HFFc6 (cell line): ENCODE measurements at regions not wholly inside any gene's neighbourhood (a gene's known extent, or its start where the extent isn't known, plus 50 kb on each side); places are given as distances from the start of the nearest gene placed in this dataset.

Experiments
- DNase-seq: peaks from one replicate; pipeline ENCODE4 v3.0.0-alpha.2; 2018
- H3K27ac Mint-ChIP-seq: 2 replicates; pipeline ENCODE4 v1.8.0; 2020; ENCODE audit warnings: mild to moderate bottlenecking, mixed read lengths
- H3K27me3 Mint-ChIP-seq: 2 replicates; pipeline ENCODE4 v1.8.0; 2021; ENCODE audit warnings: mild to moderate bottlenecking, moderate library complexity, mixed read lengths; ENCODE audit not compliant: insufficient read depth
- H3K36me3 Mint-ChIP-seq: 2 replicates; pipeline ENCODE4 v1.8.0; 2021; ENCODE audit warnings: low read depth, mixed read lengths
- H3K4me1 Mint-ChIP-seq: 2 replicates; pipeline ENCODE4 v1.8.0; 2020; ENCODE audit warnings: low read depth, mixed read lengths
- H3K4me3 Mint-ChIP-seq: 2 replicates; pipeline ENCODE4 v1.8.0; 2020; ENCODE audit warnings: mild to moderate bottlenecking, moderate library complexity, mixed read lengths
- H3K9me3 Mint-ChIP-seq: 2 replicates; pipeline ENCODE4 v1.8.0; 2020; ENCODE audit warnings: mild to moderate bottlenecking, mixed read lengths
- TF ChIP-seq, protein P1 (sequence below): fragments of 200-600 bp; sonication (generic); IDR thresholded peaks from 2 replicates; pipeline ENCODE4 v1.5.0; 2021; ENCODE audit warnings: antibody characterized with exemption, mild to moderate bottlenecking

DNA sequence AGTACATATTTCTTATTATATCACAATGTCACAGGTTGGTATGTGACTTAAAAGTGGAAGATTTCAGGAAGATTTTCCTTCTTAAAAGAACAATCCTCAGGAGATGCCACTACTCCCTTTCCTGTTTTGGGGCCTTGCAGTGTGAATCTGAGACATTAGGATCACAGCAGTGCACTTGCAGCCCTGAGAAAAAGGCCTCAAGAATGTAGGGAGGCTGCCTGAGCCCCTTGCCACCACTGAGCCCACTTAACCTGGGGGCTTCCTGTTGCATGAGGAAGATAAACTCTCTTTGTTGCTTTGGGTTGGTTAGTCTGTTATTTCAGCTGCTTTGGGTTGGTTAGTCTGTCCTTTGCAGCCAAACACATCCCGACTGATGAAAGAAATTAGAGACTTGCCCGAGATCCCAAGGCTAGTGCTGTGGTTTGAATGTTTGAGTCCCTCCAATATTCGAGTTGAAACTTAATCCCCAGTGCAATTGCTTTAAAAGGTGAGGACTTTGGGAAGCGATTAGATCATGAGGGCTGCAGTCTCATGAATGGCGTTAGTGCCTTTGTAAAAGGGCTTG lies 151.3 kb upstream of the SP4 start:
- Mint-ChIP-seq H3K27ac (no peak overlapping the region), H3K4me3 (no peak overlapping the region), H3K27me3 (no peaks in the 10 kb centered on the region), H3K9me3 (peaks cover 8% of the 10 kb centered on the region), H3K4me1 (no peaks in the 10 kb centered on the region), H3K36me3 (no peaks in the 10 kb centered on the region)
- DNase-seq = no peak
- TF ChIP-seq, protein P1, sequence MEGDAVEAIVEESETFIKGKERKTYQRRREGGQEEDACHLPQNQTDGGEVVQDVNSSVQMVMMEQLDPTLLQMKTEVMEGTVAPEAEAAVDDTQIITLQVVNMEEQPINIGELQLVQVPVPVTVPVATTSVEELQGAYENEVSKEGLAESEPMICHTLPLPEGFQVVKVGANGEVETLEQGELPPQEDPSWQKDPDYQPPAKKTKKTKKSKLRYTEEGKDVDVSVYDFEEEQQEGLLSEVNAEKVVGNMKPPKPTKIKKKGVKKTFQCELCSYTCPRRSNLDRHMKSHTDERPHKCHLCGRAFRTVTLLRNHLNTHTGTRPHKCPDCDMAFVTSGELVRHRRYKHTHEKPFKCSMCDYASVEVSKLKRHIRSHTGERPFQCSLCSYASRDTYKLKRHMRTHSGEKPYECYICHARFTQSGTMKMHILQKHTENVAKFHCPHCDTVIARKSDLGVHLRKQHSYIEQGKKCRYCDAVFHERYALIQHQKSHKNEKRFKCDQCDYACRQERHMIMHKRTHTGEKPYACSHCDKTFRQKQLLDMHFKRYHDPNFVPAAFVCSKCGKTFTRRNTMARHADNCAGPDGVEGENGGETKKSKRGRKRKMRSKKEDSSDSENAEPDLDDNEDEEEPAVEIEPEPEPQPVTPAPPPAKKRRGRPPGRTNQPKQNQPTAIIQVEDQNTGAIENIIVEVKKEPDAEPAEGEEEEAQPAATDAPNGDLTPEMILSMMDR = no peak

DNA sequence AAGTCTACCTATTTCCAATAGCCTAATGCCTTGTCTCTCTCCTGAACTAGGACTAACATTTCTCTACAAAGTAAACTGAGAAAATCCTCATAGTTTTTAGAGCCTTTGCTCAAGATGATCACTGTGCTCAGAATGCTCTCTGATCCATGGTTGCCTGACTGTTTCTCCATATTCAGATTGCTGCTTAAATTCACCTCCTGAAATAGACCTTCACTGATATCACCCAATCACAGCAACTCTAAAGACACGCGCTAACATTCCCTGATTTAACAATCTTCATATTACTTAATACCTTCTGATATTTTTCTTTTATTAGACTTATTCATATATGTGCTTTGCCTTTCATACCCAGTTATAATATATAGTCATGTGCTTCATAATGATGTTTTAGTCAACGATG lies 148.9 kb upstream of the SP4 start:
- H3K36me3 Mint-ChIP-seq = no peaks in the 10 kb centered on the region
- H3K4me1 Mint-ChIP-seq = no peaks in the 10 kb centered on the region
- no peak for DNase-seq
- peaks cover 12% of the 10 kb centered on the region for H3K9me3 Mint-ChIP-seq
- H3K4me3 Mint-ChIP-seq = no peak overlapping the region
- no peaks in the 10 kb centered on the region for H3K27me3 Mint-ChIP-seq
- no peak overlapping the region for H3K27ac Mint-ChIP-seq
- TF ChIP-seq, protein P1 = no peak

DNA sequence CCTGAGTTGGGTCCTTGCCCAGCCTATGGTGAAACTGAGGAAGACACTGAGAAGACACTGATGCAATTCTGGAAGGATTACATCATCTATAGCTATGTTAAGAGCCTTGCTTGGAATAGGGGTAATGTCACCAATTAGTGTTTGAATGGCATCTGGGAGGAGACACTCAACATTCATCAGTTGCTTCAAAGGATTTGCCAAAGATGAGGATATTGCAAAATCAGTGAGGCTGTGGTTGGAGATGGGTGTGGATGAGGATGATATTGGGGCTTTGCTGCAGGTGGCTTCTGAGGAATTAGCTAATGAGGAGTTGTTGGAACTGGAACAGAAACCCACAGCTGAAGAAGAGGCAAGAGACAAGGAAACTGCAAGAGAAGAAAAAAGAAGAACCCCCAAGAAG lies 146.7 kb upstream of the SP4 start:
- no peaks in the 10 kb centered on the region for H3K27me3 Mint-ChIP-seq
- TF ChIP-seq, protein P1 = no peak
- H3K4me1 Mint-ChIP-seq = no peaks in the 10 kb centered on the region
- H3K27ac Mint-ChIP-seq = no peak overlapping the region
- H3K36me3 Mint-ChIP-seq = no peaks in the 10 kb centered on the region
- peaks cover 22% of the 10 kb centered on the region for H3K9me3 Mint-ChIP-seq
- no peak overlapping the region for H3K4me3 Mint-ChIP-seq
- DNase-seq = no peak

DNA sequence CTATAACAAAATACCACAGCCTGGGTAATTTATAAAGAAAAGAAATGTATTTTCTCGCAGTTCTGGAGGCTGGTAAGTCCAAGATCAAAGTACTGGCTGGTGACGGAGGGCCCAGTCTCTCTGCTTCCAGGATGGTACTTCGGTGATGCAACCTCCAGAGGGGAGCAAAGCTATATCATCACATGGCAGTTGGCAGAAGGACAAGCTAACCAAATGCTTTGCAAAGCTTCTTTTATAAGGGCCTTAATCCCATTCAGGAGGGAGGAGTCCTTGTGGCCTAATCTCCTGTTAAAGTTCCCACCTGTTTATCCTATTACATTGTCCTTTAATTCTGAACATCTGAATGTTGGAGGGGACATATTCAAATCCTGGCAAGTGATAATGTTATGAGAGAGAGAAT lies 134.1 kb upstream of the SP4 start:
- H3K27me3 Mint-ChIP-seq = no peaks in the 10 kb centered on the region; the same call in 1 of the 2 replicates
- H3K4me1 Mint-ChIP-seq = no peaks in the 10 kb centered on the region
- DNase-seq = no peak
- H3K4me3 Mint-ChIP-seq = no peak overlapping the region
- TF ChIP-seq, protein P1 = no peak
- no peaks in the 10 kb centered on the region for H3K36me3 Mint-ChIP-seq
- no peak overlapping the region for H3K27ac Mint-ChIP-seq
- H3K9me3 Mint-ChIP-seq = peaks cover 9% of the 10 kb centered on the region

DNA sequence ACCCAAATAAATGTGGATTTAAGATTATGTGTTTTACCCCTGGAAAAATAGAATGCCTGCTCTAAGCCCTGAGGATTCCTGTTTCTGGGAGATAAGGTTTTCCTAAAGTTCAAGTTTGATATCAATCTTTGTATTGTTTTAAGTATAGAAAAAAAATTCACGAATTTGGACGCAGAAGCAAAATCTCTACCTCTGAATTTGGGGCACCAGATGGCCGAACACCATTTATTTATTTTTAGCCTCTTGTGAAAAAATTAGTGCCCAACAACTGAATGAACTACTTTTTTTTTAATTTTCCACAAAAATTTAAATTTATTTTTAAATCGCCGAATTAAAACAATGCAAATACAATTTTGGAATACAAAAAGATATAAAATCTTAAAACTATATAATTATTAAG lies 128.1 kb upstream of the SP4 start:
- Mint-ChIP-seq H3K4me3 (no peak overlapping the region), H3K27ac (no peak overlapping the region), H3K36me3 (no peaks in the 10 kb centered on the region), H3K27me3 (no peaks in the 10 kb centered on the region; the same call in 1 of the 2 replicates), H3K9me3 (no peaks in the 10 kb centered on the region), H3K4me1 (no peaks in the 10 kb centered on the region)
- no peak for DNase-seq
- TF ChIP-seq, protein P1 = no peak

DNA sequence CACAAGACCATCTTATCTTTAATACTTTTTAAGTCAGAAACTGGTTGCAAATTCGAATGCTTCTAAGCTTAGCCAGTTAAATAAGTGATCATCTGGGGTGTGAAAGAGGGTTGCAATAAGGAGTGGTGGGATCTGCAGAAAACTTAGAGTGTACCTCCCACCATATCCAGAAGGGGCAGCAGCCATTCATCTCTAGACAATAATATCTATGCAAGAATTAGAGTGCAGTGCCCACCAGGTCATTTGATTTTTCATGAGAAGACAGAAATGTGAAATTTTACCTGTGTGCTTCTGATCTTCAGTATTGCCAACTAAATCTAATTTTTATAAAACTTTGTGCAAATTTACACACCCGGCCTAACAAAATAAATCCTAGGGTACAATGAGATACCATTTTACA lies 127.2 kb upstream of the SP4 start:
- H3K9me3 Mint-ChIP-seq = no peaks in the 10 kb centered on the region
- H3K36me3 Mint-ChIP-seq = no peaks in the 10 kb centered on the region
- TF ChIP-seq, protein P1 = no peak
- H3K27me3 Mint-ChIP-seq = no peaks in the 10 kb centered on the region; the same call in 1 of the 2 replicates
- H3K27ac Mint-ChIP-seq = no peak overlapping the region
- H3K4me3 Mint-ChIP-seq = no peak overlapping the region
- DNase-seq = no peak
- H3K4me1 Mint-ChIP-seq = no peaks in the 10 kb centered on the region
